RPMI8226 (cell line): ENCODE measurements at regions not wholly inside any gene's neighbourhood (a gene's known extent, or its start where the extent isn't known, plus 50 kb on each side); places are given as distances from the start of the nearest gene placed in this dataset.
"Not testable (repeated sequence)": the region's sequence is repeated elsewhere in the genome, so short reads cannot be mapped to it uniquely, and the experiment has no call there.

Experiments used
- DNase-seq: peaks from one replicate; pipeline ENCODE4 v3.0.0-alpha.2; 2015

GRCh38 chr19:28457620-28458019 is 755.3 kb downstream of the UQCRFS1 start:
- no peak for DNase-seq

- DNase-seq = no peak
These were observed 756.1 kb downstream of the UQCRFS1 start for GRCh38 chr19:28456708-28457320.

- DNase-seq = no peak
These were observed 756.7 kb downstream of the UQCRFS1 start for GRCh38 chr19:28456252-28456651.

GRCh38 chr19:28454083-28454482 is 758.9 kb downstream of the UQCRFS1 start:
- DNase-seq = no peak

- DNase-seq = no peak
These were observed 759.5 kb downstream of the UQCRFS1 start for GRCh38 chr19:28453420-28453819.

- no peak for DNase-seq
These were observed 763.1 kb downstream of the UQCRFS1 start for GRCh38 chr19:28449803-28450202.

GRCh38 chr19:28446511-28446910 is 766.4 kb downstream of the UQCRFS1 start:
- no peak for DNase-seq

GRCh38 chr19:28445826-28446225 is 767.1 kb downstream of the UQCRFS1 start:
- no peak for DNase-seq

GRCh38 chr19:28444362-28444761 is 768.6 kb downstream of the UQCRFS1 start:
- DNase-seq = no peak

GRCh38 chr19:28443361-28443760 is 769.6 kb downstream of the UQCRFS1 start:
- no peak for DNase-seq

- DNase-seq = no peak
These were observed 775.3 kb downstream of the UQCRFS1 start for GRCh38 chr19:28437390-28438346.

GRCh38 chr19:28436320-28436719 is 776.6 kb downstream of the UQCRFS1 start:
- no peak for DNase-seq

GRCh38 chr19:28435551-28436271 is 777.2 kb downstream of the UQCRFS1 start:
- no peak for DNase-seq

- DNase-seq = not testable (repeated sequence)
These were observed 778.2 kb downstream of the UQCRFS1 start for GRCh38 chr19:28434794-28435193.

- DNase-seq = not testable (repeated sequence)
These were observed 778.6 kb downstream of the UQCRFS1 start for GRCh38 chr19:28434365-28434764.

GRCh38 chr19:28433166-28433565 is 779.8 kb downstream of the UQCRFS1 start:
- DNase-seq = not testable (repeated sequence)

- DNase-seq = no peak
These were observed 782.7 kb downstream of the UQCRFS1 start for GRCh38 chr19:28430214-28430613.

- DNase-seq = no peak
These were observed 783.6 kb downstream of the UQCRFS1 start for GRCh38 chr19:28429356-28429755.

GRCh38 chr19:28428663-28429348 is 784.1 kb downstream of the UQCRFS1 start:
- no peak for DNase-seq

GRCh38 chr19:28427376-28428083 is 785.4 kb downstream of the UQCRFS1 start:
- no peak for DNase-seq

GRCh38 chr19:28426730-28427225 is 786.2 kb downstream of the UQCRFS1 start:
- no peak for DNase-seq
